C1 segment of cervical spinal cord (tissue), 14 donors: ENCODE measurements at regions not wholly inside any gene's neighbourhood (a gene's known extent, or its start where the extent isn't known, plus 50 kb on each side); places are given as distances from the start of the nearest gene placed in this dataset.

Source experiments
- DNase-seq, 14 donors: peaks; one replicate each; lab custom pipeline; 2025; lab: John Stamatoyannopoulos, UW

- no peak for DNase-seq
Observed at GRCh38 chr2:151197184-151198108, 64.2 kb downstream of the RBM43 start.

- DNase-seq: no peak
Observed at GRCh38 chr2:151193576-151193975, 68.1 kb downstream of the RBM43 start.

GRCh38 chr2:151192681-151193080 lies 69.0 kb downstream of the RBM43 start:
- no peak for DNase-seq

- DNase-seq: no peak
Observed at GRCh38 chr2:151191001-151191400, 70.7 kb downstream of the RBM43 start.

- no peak for DNase-seq
Observed at GRCh38 chr2:151189125-151189524, 72.5 kb downstream of the RBM43 start.

DNA sequence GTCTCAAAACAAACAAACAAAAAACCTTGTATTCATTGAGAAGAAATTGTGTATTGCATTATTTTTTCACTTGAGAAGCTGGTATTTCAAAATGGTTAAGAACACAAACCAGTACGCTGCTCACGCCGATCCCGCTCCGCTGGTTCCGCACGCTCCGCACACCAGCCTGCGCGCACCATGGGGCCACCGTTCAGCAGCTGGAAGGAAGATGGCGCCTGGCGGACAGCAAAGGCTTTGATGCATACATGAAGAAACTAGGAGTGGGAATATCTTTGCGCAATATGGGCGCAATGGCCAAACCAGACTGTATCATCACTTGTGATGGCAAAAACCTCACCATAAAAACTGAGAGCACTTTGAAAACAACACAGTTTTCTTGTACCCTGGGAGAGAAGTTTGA lies 75.7 kb downstream of the RBM43 start:
- no peak for DNase-seq

DNA sequence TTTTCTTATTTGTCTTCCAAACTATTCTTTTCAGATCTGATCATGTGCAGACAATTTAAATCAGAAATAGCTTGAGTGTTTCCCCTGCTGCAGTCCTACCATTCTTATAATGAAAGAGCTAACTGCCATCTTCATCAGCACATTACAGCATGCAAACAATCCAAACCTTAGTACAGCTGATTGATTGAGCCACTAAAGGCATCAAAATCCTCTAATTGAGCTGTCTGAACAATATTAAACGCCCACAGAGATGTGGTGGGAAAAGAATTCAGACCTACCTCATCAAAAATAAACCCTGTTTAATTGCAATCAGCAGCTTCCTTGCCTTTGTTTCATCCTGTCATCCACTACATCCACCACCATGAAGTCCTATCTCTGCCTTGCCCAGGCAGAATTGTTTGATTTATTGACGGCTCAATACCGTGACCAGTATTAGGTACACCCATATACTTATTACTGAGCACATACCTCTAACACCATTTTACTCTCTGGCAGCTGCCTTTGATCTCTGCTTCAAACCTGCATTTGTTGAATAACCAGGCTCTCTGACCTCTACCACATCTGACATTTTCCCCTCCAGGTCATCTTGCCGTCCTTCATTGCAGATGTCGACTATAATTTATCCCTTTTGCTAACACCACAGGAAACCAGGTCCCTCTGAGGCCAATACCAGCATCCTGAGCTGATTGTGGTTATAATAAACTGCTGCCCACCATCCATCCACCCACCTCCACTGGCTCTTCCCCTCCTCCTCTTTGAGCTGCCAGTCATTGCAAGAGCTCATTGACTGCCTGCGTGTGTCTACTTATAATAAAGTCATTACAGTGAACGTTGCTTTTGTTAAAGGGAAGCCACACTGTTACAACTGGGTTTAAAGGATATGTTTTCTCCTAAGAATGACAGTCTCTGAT lies 78.5 kb downstream of the RBM43 start:
- DNase-seq: no peak

GRCh38 chr2:151182396-151182795 lies 79.3 kb downstream of the RBM43 start:
- no peak for DNase-seq

DNA sequence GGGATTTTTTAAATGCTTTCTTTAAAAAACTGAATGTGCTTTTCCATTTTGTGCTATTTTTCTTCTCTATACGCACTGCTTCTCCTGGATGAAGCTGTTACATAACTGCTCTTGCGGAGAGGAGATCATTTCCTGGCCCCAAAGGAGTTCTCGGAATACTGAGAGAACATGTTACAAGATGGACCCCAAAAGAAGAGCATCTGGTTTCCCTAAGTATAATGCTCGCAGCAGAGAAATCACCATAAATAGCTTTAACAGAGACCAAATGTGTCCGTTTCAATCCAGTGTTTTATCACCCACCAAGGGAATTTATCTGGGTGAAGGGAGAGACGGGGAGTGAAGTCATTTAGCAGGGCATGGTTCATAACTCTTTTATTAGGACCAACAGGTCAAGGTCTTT lies 80.1 kb downstream of the RBM43 start:
- DNase-seq: no peak

- no peak for DNase-seq
Observed at GRCh38 chr2:151180123-151180522, 81.5 kb downstream of the RBM43 start.

DNA sequence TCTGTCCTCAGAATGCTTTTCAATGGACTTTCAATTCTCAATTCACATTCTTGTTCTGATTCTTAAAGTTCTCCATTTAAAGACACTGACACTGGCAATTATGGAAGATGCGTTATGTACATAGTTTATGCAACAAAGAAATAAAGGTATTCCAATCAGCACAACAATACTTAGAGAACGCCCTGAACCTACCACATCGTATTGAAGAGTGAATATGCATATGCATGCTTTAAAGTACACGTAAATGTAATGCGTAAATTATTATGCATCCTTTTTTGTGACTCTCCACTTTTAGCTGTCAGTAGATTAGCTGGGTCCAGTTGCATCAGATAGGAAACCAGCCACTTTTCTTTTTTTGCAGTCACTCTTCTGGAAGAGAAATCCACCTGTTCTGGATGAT lies 83.5 kb downstream of the RBM43 start:
- no peak for DNase-seq

DNA sequence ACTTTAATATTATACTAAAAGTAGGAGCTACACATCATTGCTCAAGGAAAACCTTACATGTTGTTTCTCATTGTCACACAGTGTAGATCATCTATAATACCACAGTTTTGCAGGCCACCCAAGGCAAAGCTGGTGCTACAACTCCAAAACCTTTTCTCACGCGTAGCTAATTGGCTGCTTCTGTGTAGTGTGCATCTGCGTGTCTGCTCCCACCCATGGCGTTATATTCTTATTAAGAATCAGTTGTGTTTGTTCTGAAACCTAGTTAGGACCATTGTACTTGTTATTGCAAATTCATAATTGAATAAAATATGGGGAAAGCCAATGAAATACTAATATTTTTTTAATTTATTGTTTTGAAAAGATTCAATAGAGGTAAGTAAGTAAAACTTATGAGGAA lies 83.9 kb downstream of the RBM43 start:
- DNase-seq: no peak

DNA sequence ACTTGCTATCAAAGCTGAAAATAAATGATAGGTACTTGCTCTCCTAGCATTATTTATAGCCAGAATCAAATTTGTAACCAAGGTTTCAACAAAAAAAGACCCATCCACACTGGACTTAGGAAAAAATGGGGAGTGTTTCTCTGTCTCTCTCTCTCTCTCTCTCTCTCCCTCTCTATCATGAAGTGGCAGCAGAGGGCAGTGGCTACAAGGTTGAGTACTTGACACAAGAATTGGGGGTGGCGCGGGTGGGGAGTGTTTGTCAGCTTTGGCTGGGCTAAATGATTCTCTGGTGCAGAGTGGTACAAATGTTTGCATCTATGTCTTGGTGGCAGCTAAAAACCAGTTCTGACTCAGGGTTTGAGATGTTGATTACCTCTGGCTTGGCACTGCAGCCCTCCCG lies 85.0 kb downstream of the RBM43 start:
- DNase-seq: no peak

DNA sequence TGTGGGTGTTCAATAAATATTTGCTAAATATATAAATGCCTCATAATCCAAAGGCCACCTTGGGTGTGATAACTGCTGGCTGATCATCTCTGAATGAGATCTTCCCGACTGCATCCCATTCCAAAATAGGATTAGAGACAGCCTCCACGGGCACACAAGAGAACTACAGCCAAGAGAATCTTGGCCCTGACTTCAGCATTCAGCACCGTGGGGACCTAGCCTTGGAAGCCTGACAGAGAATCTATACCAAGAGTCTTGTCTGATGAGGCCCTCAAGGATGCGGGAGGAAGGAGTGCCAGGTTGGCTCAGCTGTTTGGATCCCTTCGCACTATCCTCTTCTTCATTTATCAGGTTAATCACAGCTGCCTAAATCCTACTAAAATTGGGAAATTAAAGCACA lies 85.8 kb downstream of the RBM43 start:
- DNase-seq: no peak

DNA sequence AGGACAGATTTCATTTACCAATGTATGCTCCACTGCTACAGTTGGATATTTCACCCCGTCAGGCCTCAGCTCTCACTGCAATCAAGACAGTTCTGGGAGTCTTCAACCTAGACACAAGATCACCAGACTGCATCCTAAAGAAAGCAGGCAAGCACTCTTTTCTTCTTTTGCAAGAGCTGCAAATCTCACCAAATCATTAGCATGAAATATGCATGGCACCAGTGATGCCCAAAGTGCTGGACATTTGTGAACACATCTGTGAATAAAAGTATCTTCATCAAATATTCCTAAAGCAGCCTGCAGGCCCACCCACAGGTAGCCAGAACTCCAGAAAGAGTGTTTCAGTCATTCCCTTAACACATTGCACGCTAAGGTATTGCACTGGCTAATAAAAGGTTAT lies 87.5 kb downstream of the RBM43 start:
- no peak for DNase-seq

- no peak for DNase-seq
Observed at GRCh38 chr2:151171186-151171585, 90.5 kb downstream of the RBM43 start.

GRCh38 chr2:151166410-151166809 lies 95.3 kb downstream of the RBM43 start:
- no peak for DNase-seq

GRCh38 chr2:151165105-151165684 lies 96.5 kb downstream of the RBM43 start:
- DNase-seq: no peak

- DNase-seq: no peak
Observed at GRCh38 chr2:151161821-151162551, 99.7 kb downstream of the RBM43 start.

- no peak for DNase-seq
Observed at GRCh38 chr2:151159109-151159662, 102.5 kb downstream of the RBM43 start.
